ENCODE measurements at regions not wholly inside any gene's neighbourhood (a gene's known extent, or its start where the extent isn't known, plus 50 kb on each side); places are given as distances from the start of the nearest gene placed in this dataset.

DNA sequence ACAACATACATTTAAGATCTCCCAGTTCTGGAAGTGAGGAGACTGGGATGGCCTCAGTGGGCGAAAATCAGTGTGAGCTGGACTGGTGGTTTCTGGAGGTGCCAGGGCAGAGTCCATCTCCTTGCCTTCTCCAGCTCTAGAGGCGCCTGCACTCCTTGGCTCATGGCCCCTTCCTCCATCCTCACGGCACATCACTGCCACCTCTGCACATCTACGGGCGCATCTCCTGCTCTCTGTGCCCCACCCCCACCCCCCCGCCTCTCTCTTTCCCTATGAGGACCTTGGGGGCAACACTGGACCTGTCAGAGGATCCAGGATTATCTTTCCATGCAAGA lies 62.8 kb upstream of the DIO3 start:
- no peak for DNase-seq

GRCh38 chr14:101499080-101499479 lies 62.2 kb upstream of the DIO3 start:
- no peak for DNase-seq

GRCh38 chr14:101499513-101499912 lies 61.8 kb upstream of the DIO3 start:
- no peak for DNase-seq

GRCh38 chr14:101500061-101500460 lies 61.2 kb upstream of the DIO3 start:
- no peak for DNase-seq

GRCh38 chr14:101500681-101501080 lies 60.6 kb upstream of the DIO3 start:
- no peak for DNase-seq

- no peak for DNase-seq
Measured at GRCh38 chr14:101501341-101501740, 60.0 kb upstream of the DIO3 start.

- DNase-seq: no peak
Measured at GRCh38 chr14:101501858-101502615, 59.3 kb upstream of the DIO3 start.

- no peak for DNase-seq
Measured at GRCh38 chr14:101502761-101503392, 58.4 kb upstream of the DIO3 start.

- no peak for DNase-seq
Measured at GRCh38 chr14:101503431-101504095, 57.7 kb upstream of the DIO3 start.

- no peak for DNase-seq
Measured at GRCh38 chr14:101504096-101504948, 57.0 kb upstream of the DIO3 start.

GRCh38 chr14:101505236-101505970 lies 55.9 kb upstream of the DIO3 start:
- DNase-seq: no peak

GRCh38 chr14:101506211-101506925 lies 54.9 kb upstream of the DIO3 start:
- no peak for DNase-seq

- DNase-seq: no peak
Measured at GRCh38 chr14:101506926-101507835, 54.1 kb upstream of the DIO3 start.

DNA sequence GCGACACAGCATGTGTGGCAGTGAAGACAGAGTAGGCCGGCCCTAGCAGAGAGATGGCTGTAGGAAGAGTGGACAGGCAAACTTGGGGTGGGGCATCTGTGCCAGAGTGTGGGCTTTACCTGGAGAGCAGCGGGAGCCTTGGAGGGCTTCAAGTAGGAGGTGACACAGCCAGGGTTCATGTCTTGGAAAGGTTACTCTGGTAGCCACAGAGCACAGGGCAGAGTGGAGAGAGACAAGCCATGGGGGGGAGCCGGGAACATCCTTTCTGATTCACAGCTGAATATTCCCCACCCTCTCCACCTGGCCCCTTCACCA lies 53.5 kb upstream of the DIO3 start:
- no peak for DNase-seq

DNA sequence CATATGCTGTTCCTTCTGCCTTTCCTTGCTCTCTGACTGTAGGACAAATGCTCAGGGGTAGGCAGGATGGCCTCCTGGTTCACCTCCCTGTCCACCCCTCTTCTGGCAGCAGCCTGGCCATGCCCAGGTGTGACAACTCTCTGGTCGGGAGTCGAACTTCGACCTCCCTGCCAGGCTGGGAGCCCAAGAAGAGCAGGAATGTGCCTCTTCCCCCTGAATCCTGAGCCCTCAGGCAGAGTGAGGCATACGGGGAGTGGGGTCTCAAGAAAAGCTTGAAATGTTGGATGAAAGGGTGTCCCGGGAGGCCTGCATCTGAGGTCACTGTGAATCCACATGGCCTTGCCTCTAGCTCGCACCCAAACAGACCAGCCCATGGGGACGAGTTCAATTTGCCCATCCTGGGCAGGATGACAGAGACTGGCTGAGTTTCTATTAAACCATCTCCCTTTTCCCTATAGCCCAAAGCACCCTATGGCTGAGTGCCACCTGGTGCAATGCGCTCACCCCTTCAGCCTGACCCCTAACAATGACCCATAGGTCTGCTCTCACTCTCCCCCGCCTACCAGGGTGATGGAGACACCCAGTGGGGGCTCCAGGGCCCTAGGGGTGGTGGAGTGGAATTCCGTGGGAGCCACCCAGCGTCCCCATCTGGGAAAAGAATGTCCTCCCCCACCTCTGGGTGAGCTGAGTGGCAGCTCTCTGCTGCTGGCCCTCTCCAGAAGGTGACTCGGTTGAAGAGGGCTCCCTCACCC lies 52.9 kb upstream of the DIO3 start:
- no peak for DNase-seq

GRCh38 chr14:101508948-101509729 lies 52.2 kb upstream of the DIO3 start:
- no peak for DNase-seq

DNA sequence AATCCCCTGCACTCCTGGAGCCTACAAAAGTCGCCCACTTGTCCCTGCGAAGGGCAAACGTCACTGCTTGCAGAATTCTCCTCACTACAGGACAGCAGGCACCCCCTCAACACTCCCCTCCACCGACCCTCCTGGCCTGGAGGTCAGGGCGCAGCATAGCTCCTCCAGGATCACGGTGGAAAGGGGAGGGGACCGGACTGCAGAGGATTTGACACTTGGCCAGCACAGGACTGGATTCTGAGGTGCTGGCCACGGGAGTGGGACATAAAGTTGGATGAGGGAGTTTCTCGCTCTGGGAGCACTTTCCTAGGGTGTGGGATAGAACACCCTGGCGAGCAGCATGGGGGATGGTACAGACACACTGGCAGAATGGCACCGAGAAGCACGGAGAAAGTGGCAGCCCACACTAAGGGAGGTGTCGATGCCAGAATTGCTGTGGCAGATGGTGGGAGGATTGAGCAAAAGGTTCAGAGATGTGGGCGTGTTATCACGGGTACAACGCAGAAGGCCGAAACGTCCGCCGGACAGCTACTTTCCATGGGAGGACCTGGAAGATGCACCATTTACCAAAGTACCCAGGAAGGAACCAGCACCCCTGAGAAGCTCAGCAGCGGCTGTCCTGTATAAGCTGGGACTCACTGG lies 51.4 kb upstream of the DIO3 start:
- DNase-seq: no peak

- no peak for DNase-seq
Measured at GRCh38 chr14:101511199-101511598, 50.1 kb upstream of the DIO3 start.
